ENCODE measurements at regions not wholly inside any gene's neighbourhood (a gene's known extent, or its start where the extent isn't known, plus 50 kb on each side); places are given as distances from the start of the nearest gene placed in this dataset.
"Not testable (repeated sequence)": the region's sequence is repeated elsewhere in the genome, so short reads cannot be mapped to it uniquely, and the experiment has no call there.

- Mint-ChIP-seq H3K27me3 (no peaks in the 10 kb centered on the region), H3K4me3 (no peak overlapping the region), H3K9me3 (no peaks in the 10 kb centered on the region), H3K4me1 (no peaks in the 10 kb centered on the region), H3K27ac (no peak overlapping the region), H3K36me3 (ENCODE audit: low read depth) (no peaks in the 10 kb centered on the region)
- ATAC-seq (no peak), DNase-seq (no peak)
Measured at GRCh38 chr15:99863550-99864198, 130.4 kb upstream of the LYSMD4 start.

GRCh38 chr15:99857836-99858235 lies 124.6 kb upstream of the LYSMD4 start:
- ATAC-seq = no peak
- H3K9me3 Mint-ChIP-seq = no peaks in the 10 kb centered on the region
- no peak for DNase-seq

GRCh38 chr15:99850517-99850916 lies 117.3 kb upstream of the LYSMD4 start:
- no peak for DNase-seq
- H3K9me3 Mint-ChIP-seq = peaks cover 6% of the 10 kb centered on the region
- H3K4me1 Mint-ChIP-seq = peaks cover 17% of the 10 kb centered on the region
- H3K4me3 Mint-ChIP-seq = no peak overlapping the region
- no peak overlapping the region for H3K27ac Mint-ChIP-seq
- H3K36me3 Mint-ChIP-seq (ENCODE audit: low read depth) = peaks cover 13% of the 10 kb centered on the region
- H3K27me3 Mint-ChIP-seq = no peaks in the 10 kb centered on the region
- no peak for ATAC-seq

More at GRCh38 chr15:99857836-99858235, 124.6 kb upstream of the LYSMD4 start:
- Mint-ChIP-seq H3K36me3 (ENCODE audit: low read depth) (peaks cover 2% of the 10 kb centered on the region), H3K27me3 (no peaks in the 10 kb centered on the region), H3K4me1 (no peaks in the 10 kb centered on the region), H3K4me3 (no peak overlapping the region), H3K27ac (no peak overlapping the region)

- no peak for DNase-seq
- H3K4me1 Mint-ChIP-seq = peaks cover 55% of the 10 kb centered on the region
Measured at GRCh38 chr15:99845009-99845408, 111.8 kb upstream of the LYSMD4 start.

GRCh38 chr15:99844150-99844549 lies 110.9 kb upstream of the LYSMD4 start:
- DNase-seq (no peak), ATAC-seq (no peak)
- no peak overlapping the region for H3K4me3 Mint-ChIP-seq
- H3K9me3 Mint-ChIP-seq = peaks cover 6% of the 10 kb centered on the region
- no peaks in the 10 kb centered on the region for H3K27me3 Mint-ChIP-seq
- H3K36me3 Mint-ChIP-seq (ENCODE audit: low read depth) = peaks cover 31% of the 10 kb centered on the region
- peak overlapping the region; percentile 90 for H3K27ac Mint-ChIP-seq
- peaks cover 56% of the 10 kb centered on the region for H3K4me1 Mint-ChIP-seq

More at GRCh38 chr15:99845009-99845408, 111.8 kb upstream of the LYSMD4 start:
- Mint-ChIP-seq H3K36me3 (ENCODE audit: low read depth) (peaks cover 25% of the 10 kb centered on the region), H3K4me3 (peak overlapping the region; percentile 19), H3K27ac (peak overlapping the region; percentile 90), H3K27me3 (no peaks in the 10 kb centered on the region), H3K9me3 (peaks cover 6% of the 10 kb centered on the region)
- peak; percentile 88 for ATAC-seq

GRCh38 chr15:99842071-99842470 lies 108.8 kb upstream of the LYSMD4 start:
- ATAC-seq = peak; percentile 50

GRCh38 chr15:99826157-99826780 lies 93.0 kb upstream of the LYSMD4 start:
- peaks cover 38% of the 10 kb centered on the region for H3K4me1 Mint-ChIP-seq
- peak overlapping the region; percentile 41 for H3K4me3 Mint-ChIP-seq
- H3K27me3 Mint-ChIP-seq = no peaks in the 10 kb centered on the region
- peak; percentile 89 for ATAC-seq
- peaks cover 52% of the 10 kb centered on the region for H3K36me3 Mint-ChIP-seq (ENCODE audit: low read depth)
- peak overlapping the region; percentile 96 for H3K27ac Mint-ChIP-seq
- peaks cover 16% of the 10 kb centered on the region for H3K9me3 Mint-ChIP-seq
- DNase-seq = no peak

More at GRCh38 chr15:99842071-99842470, 108.8 kb upstream of the LYSMD4 start:
- H3K4me1 Mint-ChIP-seq = peaks cover 49% of the 10 kb centered on the region
- peaks cover 6% of the 10 kb centered on the region for H3K9me3 Mint-ChIP-seq
- no peaks in the 10 kb centered on the region for H3K27me3 Mint-ChIP-seq
- H3K27ac Mint-ChIP-seq = peak overlapping the region; percentile 82
- H3K4me3 Mint-ChIP-seq = no peak overlapping the region
- DNase-seq = peak; percentile 6
- H3K36me3 Mint-ChIP-seq (ENCODE audit: low read depth) = peaks cover 34% of the 10 kb centered on the region

- H3K27me3 Mint-ChIP-seq = no peaks in the 10 kb centered on the region
- H3K27ac Mint-ChIP-seq = no peak overlapping the region
- H3K4me3 Mint-ChIP-seq = no peak overlapping the region
- H3K9me3 Mint-ChIP-seq = peaks cover 12% of the 10 kb centered on the region
- DNase-seq (no peak), ATAC-seq (no peak)
- peaks cover 43% of the 10 kb centered on the region for H3K4me1 Mint-ChIP-seq
- H3K36me3 Mint-ChIP-seq (ENCODE audit: low read depth) = peaks cover 56% of the 10 kb centered on the region
Measured at GRCh38 chr15:99823346-99823745, 90.1 kb upstream of the LYSMD4 start.

GRCh38 chr15:99819981-99820718 lies 86.9 kb upstream of the LYSMD4 start:
- H3K4me3 Mint-ChIP-seq = no peak overlapping the region
- no peak for ATAC-seq
- peaks cover 4% of the 10 kb centered on the region for H3K9me3 Mint-ChIP-seq
- H3K27ac Mint-ChIP-seq = no peak overlapping the region
- H3K27me3 Mint-ChIP-seq = no peaks in the 10 kb centered on the region
- DNase-seq = no peak
- H3K4me1 Mint-ChIP-seq = peaks cover 25% of the 10 kb centered on the region
- peaks cover 55% of the 10 kb centered on the region for H3K36me3 Mint-ChIP-seq (ENCODE audit: low read depth)

- Mint-ChIP-seq H3K9me3 (no peaks in the 10 kb centered on the region), H3K4me3 (no peak overlapping the region), H3K27me3 (no peaks in the 10 kb centered on the region), H3K27ac (no peak overlapping the region), H3K4me1 (peaks cover 16% of the 10 kb centered on the region), H3K36me3 (ENCODE audit: low read depth) (peaks cover 50% of the 10 kb centered on the region)
- DNase-seq = no peak
- ATAC-seq = no peak
Measured at GRCh38 chr15:99818872-99819271, 85.6 kb upstream of the LYSMD4 start.

GRCh38 chr15:99816862-99817261 lies 83.6 kb upstream of the LYSMD4 start:
- H3K9me3 Mint-ChIP-seq, H3K27ac Mint-ChIP-seq, H3K4me3 Mint-ChIP-seq, ATAC-seq, H3K27me3 Mint-ChIP-seq, DNase-seq: not testable (repeated sequence)
- Mint-ChIP-seq H3K36me3 (ENCODE audit: low read depth) (peaks cover 57% of the 10 kb centered on the region), H3K4me1 (peaks cover 16% of the 10 kb centered on the region)

GRCh38 chr15:99810663-99811062 lies 77.4 kb upstream of the LYSMD4 start:
- Mint-ChIP-seq H3K27ac (peak overlapping the region; percentile 82), H3K36me3 (ENCODE audit: low read depth) (peaks cover 32% of the 10 kb centered on the region), H3K4me1 (peaks cover 26% of the 10 kb centered on the region), H3K4me3 (peak overlapping the region; percentile 73)
- DNase-seq, H3K27me3 Mint-ChIP-seq, H3K9me3 Mint-ChIP-seq: not testable (repeated sequence)
- peak; percentile 45 for ATAC-seq

GRCh38 chr15:99799854-99800250 lies 66.6 kb upstream of the LYSMD4 start:
- H3K27ac Mint-ChIP-seq; DNase-seq; H3K27me3 Mint-ChIP-seq; H3K4me1 Mint-ChIP-seq; ATAC-seq; H3K36me3 Mint-ChIP-seq (ENCODE audit: low read depth); H3K4me3 Mint-ChIP-seq; H3K9me3 Mint-ChIP-seq: not testable (repeated sequence)

- DNase-seq; ATAC-seq; H3K9me3 Mint-ChIP-seq; H3K27ac Mint-ChIP-seq; H3K4me3 Mint-ChIP-seq; H3K36me3 Mint-ChIP-seq (ENCODE audit: low read depth); H3K27me3 Mint-ChIP-seq; H3K4me1 Mint-ChIP-seq: not testable (repeated sequence)
Measured at GRCh38 chr15:99799182-99799853, 66.1 kb upstream of the LYSMD4 start.
